Central memory CD8-positive, alpha-beta T cell (primary cell): ENCODE measurements at regions not wholly inside any gene's neighbourhood (a gene's known extent, or its start where the extent isn't known, plus 50 kb on each side); places are given as distances from the start of the nearest gene placed in this dataset.
"Not testable (repeated sequence)": the region's sequence is repeated elsewhere in the genome, so short reads cannot be mapped to it uniquely, and the experiment has no call there.

Experiments used
- ATAC-seq: fragments of 150-1000 bp; cut with Tn5 transposase; replicated peaks from 2 replicates; pipeline ENCODE4 v1.10.0; 2022; ENCODE audit warnings: mild to moderate bottlenecking, moderate FRiP score, moderate number of reproducible peaks; ENCODE audit not compliant: poor library complexity, severe bottlenecking; ENCODE audit errors: extremely low read depth
- DNase-seq, 2 donors: peaks; one replicate each; pipeline ENCODE4 v3.0.0; 2021; ENCODE audit warnings: low spot score in 2 of 2
- H3K27ac Mint-ChIP-seq: one replicate; pipeline ENCODE4 v1.8.0; 2022; ENCODE audit warnings: low read depth, mild to moderate bottlenecking, moderate library complexity, mixed read lengths
- H3K27me3 Mint-ChIP-seq: one replicate; pipeline ENCODE4 v1.8.0; 2022; ENCODE audit warnings: mixed read lengths
- H3K36me3 Mint-ChIP-seq: one replicate; pipeline ENCODE4 v1.8.0; 2022; ENCODE audit warnings: mild to moderate bottlenecking, moderate library complexity, mixed read lengths; ENCODE audit not compliant: insufficient read depth
- H3K4me1 Mint-ChIP-seq: one replicate; pipeline ENCODE4 v1.8.0; 2022; ENCODE audit warnings: mixed read lengths
- H3K4me3 Mint-ChIP-seq: one replicate; pipeline ENCODE4 v1.8.0; 2022; ENCODE audit warnings: mild to moderate bottlenecking, moderate library complexity, mixed read lengths
- H3K9me3 Mint-ChIP-seq: one replicate; pipeline ENCODE4 v1.8.0; 2022; ENCODE audit warnings: mixed read lengths

GRCh38 chr3:153845311-153845710 lies 275.9 kb upstream of the ARHGEF26 start:
- DNase-seq, result no peak

GRCh38 chr3:153848702-153849101 lies 272.5 kb upstream of the ARHGEF26 start:
- H3K4me3 Mint-ChIP-seq, result no peak overlapping the region
- ATAC-seq (no peak), DNase-seq (no peak)
- no peaks in the 10 kb centered on the region for H3K9me3 Mint-ChIP-seq
- peaks cover 13% of the 10 kb centered on the region for H3K27me3 Mint-ChIP-seq
- H3K36me3 Mint-ChIP-seq, result no peaks in the 10 kb centered on the region
- no peak overlapping the region for H3K27ac Mint-ChIP-seq
- H3K4me1 Mint-ChIP-seq, result no peaks in the 10 kb centered on the region

More at GRCh38 chr3:153845311-153845710, 275.9 kb upstream of the ARHGEF26 start:
- Mint-ChIP-seq H3K27me3 (peaks cover 23% of the 10 kb centered on the region), H3K9me3 (no peaks in the 10 kb centered on the region), H3K27ac (no peak overlapping the region), H3K4me1 (no peaks in the 10 kb centered on the region), H3K4me3 (no peak overlapping the region), H3K36me3 (no peaks in the 10 kb centered on the region)
- no peak for ATAC-seq

- DNase-seq, result no peak
- no peaks in the 10 kb centered on the region for H3K36me3 Mint-ChIP-seq
- H3K4me3 Mint-ChIP-seq, result no peak overlapping the region
Observed at GRCh38 chr3:153852355-153852754, 268.8 kb upstream of the ARHGEF26 start.

GRCh38 chr3:153853163-153853562 lies 268.0 kb upstream of the ARHGEF26 start:
- no peak overlapping the region for H3K27ac Mint-ChIP-seq
- H3K27me3 Mint-ChIP-seq, result peaks cover 21% of the 10 kb centered on the region
- ATAC-seq (no peak), DNase-seq (no peak)
- H3K36me3 Mint-ChIP-seq, result no peaks in the 10 kb centered on the region
- no peak overlapping the region for H3K4me3 Mint-ChIP-seq
- H3K9me3 Mint-ChIP-seq, result no peaks in the 10 kb centered on the region
- no peaks in the 10 kb centered on the region for H3K4me1 Mint-ChIP-seq

More at GRCh38 chr3:153852355-153852754, 268.8 kb upstream of the ARHGEF26 start:
- Mint-ChIP-seq H3K27ac (no peak overlapping the region), H3K27me3 (peaks cover 21% of the 10 kb centered on the region), H3K9me3 (no peaks in the 10 kb centered on the region), H3K4me1 (no peaks in the 10 kb centered on the region)
- ATAC-seq, result no peak

- Mint-ChIP-seq H3K4me1 (no peaks in the 10 kb centered on the region), H3K36me3 (no peaks in the 10 kb centered on the region), H3K9me3 (no peaks in the 10 kb centered on the region), H3K27me3 (peaks cover 21% of the 10 kb centered on the region), H3K27ac (no peak overlapping the region), H3K4me3 (no peak overlapping the region)
- no peak for ATAC-seq
- no peak for DNase-seq
Observed at GRCh38 chr3:153855772-153856171, 265.4 kb upstream of the ARHGEF26 start.

- no peak for ATAC-seq
- Mint-ChIP-seq H3K4me1 (no peaks in the 10 kb centered on the region), H3K9me3 (no peaks in the 10 kb centered on the region), H3K4me3 (no peak overlapping the region), H3K36me3 (no peaks in the 10 kb centered on the region), H3K27me3 (peaks cover 21% of the 10 kb centered on the region), H3K27ac (no peak overlapping the region)
- no peak for DNase-seq
Observed at GRCh38 chr3:153856932-153857331, 264.3 kb upstream of the ARHGEF26 start.

GRCh38 chr3:153864793-153865192 lies 256.4 kb upstream of the ARHGEF26 start:
- no peaks in the 10 kb centered on the region for H3K36me3 Mint-ChIP-seq
- ATAC-seq (no peak), DNase-seq (no peak)
- no peaks in the 10 kb centered on the region for H3K4me1 Mint-ChIP-seq
- no peak overlapping the region for H3K27ac Mint-ChIP-seq
- H3K27me3 Mint-ChIP-seq, result peaks cover 15% of the 10 kb centered on the region
- H3K4me3 Mint-ChIP-seq, result no peak overlapping the region
- no peaks in the 10 kb centered on the region for H3K9me3 Mint-ChIP-seq

- ATAC-seq (no peak), DNase-seq (no peak)
- H3K4me3 Mint-ChIP-seq, result no peak overlapping the region
- H3K4me1 Mint-ChIP-seq, result no peaks in the 10 kb centered on the region
- H3K36me3 Mint-ChIP-seq, result no peaks in the 10 kb centered on the region
- H3K27ac Mint-ChIP-seq, result no peak overlapping the region
- H3K9me3 Mint-ChIP-seq, result no peaks in the 10 kb centered on the region
- H3K27me3 Mint-ChIP-seq, result peaks cover 35% of the 10 kb centered on the region
Observed at GRCh38 chr3:153866901-153867300, 254.3 kb upstream of the ARHGEF26 start.

- Mint-ChIP-seq H3K27me3 (peaks cover 25% of the 10 kb centered on the region), H3K9me3 (peaks cover 10% of the 10 kb centered on the region)
- H3K36me3 Mint-ChIP-seq, H3K4me1 Mint-ChIP-seq, H3K4me3 Mint-ChIP-seq, DNase-seq, ATAC-seq, H3K27ac Mint-ChIP-seq: not testable (repeated sequence)
Observed at GRCh38 chr3:153874348-153874747, 246.8 kb upstream of the ARHGEF26 start.

GRCh38 chr3:153880493-153880892 lies 240.7 kb upstream of the ARHGEF26 start:
- Mint-ChIP-seq H3K4me3 (no peak overlapping the region), H3K27ac (no peak overlapping the region), H3K27me3 (peaks cover 8% of the 10 kb centered on the region), H3K9me3 (no peaks in the 10 kb centered on the region), H3K36me3 (no peaks in the 10 kb centered on the region), H3K4me1 (no peaks in the 10 kb centered on the region)
- DNase-seq (no peak), ATAC-seq (no peak)

GRCh38 chr3:153881201-153881600 lies 240.0 kb upstream of the ARHGEF26 start:
- no peaks in the 10 kb centered on the region for H3K9me3 Mint-ChIP-seq
- ATAC-seq (no peak), DNase-seq (no peak)
- no peak overlapping the region for H3K27ac Mint-ChIP-seq
- no peak overlapping the region for H3K4me3 Mint-ChIP-seq
- no peaks in the 10 kb centered on the region for H3K36me3 Mint-ChIP-seq
- peaks cover 8% of the 10 kb centered on the region for H3K27me3 Mint-ChIP-seq
- no peaks in the 10 kb centered on the region for H3K4me1 Mint-ChIP-seq

GRCh38 chr3:153885359-153885758 lies 235.8 kb upstream of the ARHGEF26 start:
- Mint-ChIP-seq H3K4me1 (no peaks in the 10 kb centered on the region), H3K27ac (no peak overlapping the region), H3K36me3 (no peaks in the 10 kb centered on the region), H3K27me3 (peaks cover 18% of the 10 kb centered on the region), H3K9me3 (no peaks in the 10 kb centered on the region), H3K4me3 (no peak overlapping the region)
- DNase-seq (no peak), ATAC-seq (no peak)

- Mint-ChIP-seq H3K9me3 (no peaks in the 10 kb centered on the region), H3K36me3 (peaks cover 2% of the 10 kb centered on the region), H3K27ac (no peak overlapping the region), H3K4me3 (no peak overlapping the region), H3K4me1 (no peaks in the 10 kb centered on the region), H3K27me3 (peaks cover 10% of the 10 kb centered on the region)
- ATAC-seq (no peak), DNase-seq (no peak)
Observed at GRCh38 chr3:153889905-153890334, 231.3 kb upstream of the ARHGEF26 start.

GRCh38 chr3:153892126-153892525 lies 229.1 kb upstream of the ARHGEF26 start:
- Mint-ChIP-seq H3K4me1 (no peaks in the 10 kb centered on the region), H3K27ac (no peak overlapping the region), H3K9me3 (no peaks in the 10 kb centered on the region), H3K4me3 (no peak overlapping the region), H3K36me3 (peaks cover 2% of the 10 kb centered on the region), H3K27me3 (peaks cover 9% of the 10 kb centered on the region)
- ATAC-seq (no peak), DNase-seq (no peak)
